Fibroblast of skin of abdomen (primary cell): ENCODE measurements at regions not wholly inside any gene's neighbourhood (a gene's known extent, or its start where the extent isn't known, plus 50 kb on each side); places are given as distances from the start of the nearest gene placed in this dataset.
A peak's percentile ranks its signal among the peaks of the same experiment; 100 is the strongest.

ENCODE experiments used
- DNase-seq: peaks from one replicate; pipeline ENCODE4 v3.0.0-alpha.2; 2013

DNA sequence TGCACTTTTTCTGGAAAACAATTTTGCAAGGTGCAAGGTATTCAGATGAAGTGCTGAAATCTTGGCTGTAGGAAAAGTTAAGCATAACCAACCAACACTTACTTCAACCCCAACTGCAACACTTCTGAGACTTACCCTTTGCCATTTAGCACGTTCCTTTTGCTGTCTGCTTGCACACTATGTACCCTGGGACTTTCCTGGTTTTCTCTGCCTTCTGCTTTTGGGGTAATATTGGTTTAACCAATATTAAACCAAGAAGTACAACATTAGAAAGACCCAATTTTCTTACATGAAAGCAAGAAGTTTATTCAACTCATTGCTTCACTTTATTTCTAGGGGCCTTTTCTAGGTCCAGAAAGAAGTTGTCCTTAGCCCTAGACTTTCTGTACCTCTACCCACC is 193.0 kb downstream of the HLX start:
- no peak for DNase-seq

DNA sequence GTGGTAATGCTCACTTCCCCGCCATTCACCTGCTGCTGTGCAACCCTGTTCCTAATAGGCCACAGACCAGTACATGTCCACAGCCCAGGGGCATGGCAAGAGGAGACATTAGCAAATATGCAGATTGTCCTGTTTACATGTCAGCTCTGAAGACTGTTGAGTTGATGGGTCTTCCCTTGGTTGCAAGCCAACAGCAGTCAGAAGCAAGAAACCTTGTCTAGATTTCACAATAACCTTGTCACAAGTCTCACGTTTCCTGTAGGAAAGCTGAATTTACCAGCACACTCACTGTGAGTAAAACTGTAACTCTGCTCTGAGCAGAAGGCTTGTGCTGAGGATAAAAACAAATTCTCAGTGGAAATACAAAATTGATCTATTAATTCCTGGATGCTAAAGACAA is 195.1 kb downstream of the HLX start:
- DNase-seq, result peak; percentile 17

DNA sequence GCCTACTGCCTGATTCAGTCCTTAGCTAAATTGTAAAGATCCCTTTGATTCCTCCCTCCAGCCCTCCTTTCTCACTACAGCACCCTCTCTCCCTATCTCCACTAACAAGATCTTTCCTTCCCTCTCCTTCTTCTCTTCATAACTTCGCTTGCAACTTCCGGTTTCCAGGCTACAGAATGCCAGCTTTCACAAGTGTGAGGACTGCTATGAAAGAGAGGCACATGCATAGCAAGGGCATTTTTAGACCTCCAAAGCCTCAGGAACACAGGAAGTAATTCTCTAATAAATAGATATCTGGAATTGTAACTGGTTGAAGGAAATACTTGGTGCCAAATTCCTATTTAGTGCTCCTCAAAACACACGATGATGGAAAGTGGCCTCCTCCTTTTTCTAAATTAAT is 196.7 kb downstream of the HLX start:
- no peak for DNase-seq

DNA sequence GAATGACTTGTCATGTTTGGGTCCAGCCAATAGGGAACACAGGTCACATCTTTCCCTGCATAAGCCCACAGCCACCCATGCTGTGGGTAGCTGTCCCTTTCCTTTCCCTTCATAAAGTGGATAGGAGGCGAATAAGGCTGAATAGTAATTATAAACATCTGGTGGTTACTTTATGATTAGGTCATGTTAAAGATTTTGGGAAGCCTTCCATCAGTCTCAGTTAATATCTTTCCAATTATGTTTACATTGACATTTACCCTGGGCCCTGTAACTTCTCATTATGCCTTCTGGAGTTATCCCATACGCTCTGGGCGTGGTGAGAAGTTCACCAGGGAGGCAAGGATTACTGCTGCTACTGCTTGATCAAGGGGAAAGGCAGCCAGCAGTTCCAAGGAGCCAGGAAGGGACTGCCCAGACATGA is 197.2 kb downstream of the HLX start:
- peak; percentile 65 for DNase-seq

DNA sequence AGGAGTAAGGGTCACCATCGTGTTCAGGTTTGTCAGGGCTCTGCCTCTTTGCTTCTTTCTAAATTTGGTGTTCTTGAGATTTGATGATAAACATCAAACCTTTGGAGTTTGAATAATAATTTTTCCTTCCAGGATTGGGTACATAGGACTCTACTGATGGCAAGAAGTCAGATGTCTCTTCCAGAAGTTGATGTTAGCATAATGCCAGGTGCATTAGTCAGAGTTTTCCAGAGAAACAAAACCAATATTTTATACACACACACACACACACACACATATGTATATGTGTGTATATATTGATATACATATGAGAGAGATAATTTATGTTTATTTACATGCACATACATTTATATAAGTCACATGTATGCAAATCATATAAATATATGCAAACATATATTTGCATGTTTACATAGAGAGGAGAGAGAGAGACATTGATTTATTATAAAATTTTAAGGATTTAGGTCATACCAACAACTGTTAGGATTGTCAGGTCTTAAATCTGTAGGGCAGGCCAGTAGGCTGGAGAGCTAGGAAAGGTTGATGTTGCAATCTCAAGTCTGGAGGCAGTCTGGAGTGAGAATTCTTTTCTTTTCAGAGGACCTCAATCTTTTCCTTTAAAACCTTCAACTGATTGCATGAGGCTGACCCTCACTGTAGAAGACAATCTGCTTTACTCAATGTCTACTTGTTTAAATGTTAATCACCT is 199.2 kb downstream of the HLX start:
- peak; percentile 49 for DNase-seq

DNA sequence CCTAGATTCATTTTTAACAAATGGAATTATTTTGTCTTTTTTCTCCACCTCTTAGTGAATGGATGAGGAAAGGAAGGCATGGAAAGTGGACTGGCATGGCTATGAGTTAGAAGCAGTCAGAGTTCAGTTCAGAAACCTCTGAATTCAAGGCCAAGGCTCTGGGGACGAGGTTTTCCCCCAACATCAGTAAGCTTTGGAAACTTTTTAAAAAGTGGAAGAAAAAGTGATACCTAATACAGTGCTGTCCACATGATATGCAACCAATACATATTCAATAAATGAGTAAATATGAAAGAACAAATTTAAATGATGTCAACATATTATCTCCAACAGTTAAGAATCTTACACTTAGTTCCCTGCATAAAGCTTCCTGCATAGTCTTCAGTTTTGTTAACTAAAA is 204.7 kb downstream of the HLX start:
- no peak for DNase-seq

DNA sequence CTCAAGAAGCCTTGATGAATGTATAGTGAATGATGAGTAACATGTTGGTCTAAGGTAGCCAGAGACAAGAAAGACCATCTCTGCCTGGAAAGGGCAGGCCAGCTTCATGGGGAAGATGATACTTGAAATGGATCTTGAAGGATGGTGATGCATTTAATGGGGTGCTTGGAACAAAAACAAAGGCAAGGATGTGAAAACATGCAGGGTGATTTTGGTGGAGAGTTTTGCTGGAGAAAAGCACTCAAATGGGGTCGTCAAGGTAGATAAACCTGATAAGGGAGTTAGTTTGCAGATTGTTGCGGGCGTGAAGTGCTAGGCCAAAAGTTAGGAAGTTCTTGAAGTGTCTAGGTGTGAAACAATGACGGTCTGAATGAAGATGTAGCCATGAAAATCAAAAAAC is 205.4 kb downstream of the HLX start:
- no peak for DNase-seq

DNA sequence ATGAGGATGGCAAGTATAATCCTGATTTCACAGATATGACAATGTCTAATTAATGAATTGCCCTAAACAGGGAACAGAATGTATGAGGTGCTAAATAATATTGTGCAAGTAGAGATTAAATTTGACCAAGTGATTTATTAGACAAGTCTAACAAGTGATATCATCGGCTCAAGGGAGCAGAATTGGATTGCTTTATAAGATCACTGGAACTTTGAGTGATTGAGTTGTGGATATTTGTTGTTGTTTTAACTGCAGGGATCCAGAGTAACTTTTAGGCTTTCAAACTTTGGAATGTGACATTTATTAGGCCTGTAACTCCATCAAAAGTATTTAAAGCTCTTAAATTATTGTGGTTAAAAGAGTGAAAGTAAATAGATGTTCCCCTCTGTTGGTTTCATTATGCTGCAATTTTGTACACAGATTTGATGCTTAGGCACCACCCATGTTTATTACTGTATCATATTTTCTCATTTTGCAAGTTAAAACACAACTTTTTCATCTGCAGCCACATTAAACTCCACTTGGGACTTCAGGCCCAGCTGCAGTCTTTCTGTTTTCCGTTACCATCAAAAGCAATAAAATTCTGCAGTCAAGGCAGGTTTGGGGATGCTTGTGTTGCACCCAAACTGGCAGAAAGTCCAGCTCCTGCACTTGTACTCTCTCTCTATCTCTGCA is 206.6 kb downstream of the HLX start:
- peak; percentile 66 for DNase-seq

DNA sequence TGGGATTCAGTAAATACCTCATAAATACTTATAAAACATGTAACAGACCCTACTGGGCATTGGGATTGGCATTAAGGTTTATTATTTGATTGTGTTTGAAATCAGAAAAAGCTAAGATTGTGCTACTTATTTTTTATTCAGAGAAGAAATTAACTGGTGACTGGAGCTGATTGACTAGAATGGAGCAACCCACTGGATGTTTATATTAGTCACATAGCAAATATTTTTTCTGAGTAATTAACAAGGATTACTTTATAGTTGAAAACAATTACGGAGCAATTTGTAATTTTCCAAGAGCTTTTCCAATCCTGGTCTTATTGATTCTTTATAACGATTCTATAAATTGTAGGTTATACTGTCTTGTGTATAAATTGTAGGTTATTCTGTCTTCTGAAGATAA is 208.7 kb downstream of the HLX start:
- no peak for DNase-seq

DNA sequence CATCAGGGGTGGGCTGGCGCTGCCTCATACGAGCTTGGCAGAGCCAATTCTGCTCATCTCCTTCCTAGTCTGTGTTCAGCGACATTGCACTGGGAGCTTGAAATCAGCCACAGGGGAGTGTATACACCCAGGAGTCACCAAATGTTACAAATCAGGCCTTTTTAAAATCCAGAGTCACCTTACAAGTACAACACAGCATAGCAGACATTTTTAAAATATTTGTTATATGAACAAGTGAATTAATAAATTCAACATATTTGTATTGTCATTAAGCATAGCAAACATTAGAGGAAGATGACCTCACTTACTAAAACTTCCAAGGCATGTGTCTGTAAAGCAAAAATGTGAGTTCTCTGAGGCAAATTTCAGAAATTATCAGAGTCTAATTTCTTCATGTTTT is 210.0 kb downstream of the HLX start:
- DNase-seq, result peak; percentile 78

DNA sequence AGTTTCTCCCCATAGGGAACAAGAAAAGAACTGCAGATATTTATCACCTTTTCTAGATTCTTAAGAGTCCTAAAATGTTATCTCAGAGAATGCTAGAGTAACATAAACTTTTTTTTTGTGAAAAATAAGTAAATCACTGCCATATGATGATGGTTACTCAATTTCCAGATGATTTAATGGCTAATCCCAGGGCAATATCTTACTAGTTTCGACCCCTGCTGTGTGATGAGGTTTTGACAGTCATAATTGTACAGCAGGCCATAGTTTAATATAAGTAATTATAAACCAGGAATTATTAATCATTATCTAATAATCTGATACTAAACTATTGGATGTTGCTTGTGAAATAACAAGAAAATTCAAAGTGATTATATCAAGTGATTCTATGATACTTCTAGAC is 210.6 kb downstream of the HLX start:
- no peak for DNase-seq

DNA sequence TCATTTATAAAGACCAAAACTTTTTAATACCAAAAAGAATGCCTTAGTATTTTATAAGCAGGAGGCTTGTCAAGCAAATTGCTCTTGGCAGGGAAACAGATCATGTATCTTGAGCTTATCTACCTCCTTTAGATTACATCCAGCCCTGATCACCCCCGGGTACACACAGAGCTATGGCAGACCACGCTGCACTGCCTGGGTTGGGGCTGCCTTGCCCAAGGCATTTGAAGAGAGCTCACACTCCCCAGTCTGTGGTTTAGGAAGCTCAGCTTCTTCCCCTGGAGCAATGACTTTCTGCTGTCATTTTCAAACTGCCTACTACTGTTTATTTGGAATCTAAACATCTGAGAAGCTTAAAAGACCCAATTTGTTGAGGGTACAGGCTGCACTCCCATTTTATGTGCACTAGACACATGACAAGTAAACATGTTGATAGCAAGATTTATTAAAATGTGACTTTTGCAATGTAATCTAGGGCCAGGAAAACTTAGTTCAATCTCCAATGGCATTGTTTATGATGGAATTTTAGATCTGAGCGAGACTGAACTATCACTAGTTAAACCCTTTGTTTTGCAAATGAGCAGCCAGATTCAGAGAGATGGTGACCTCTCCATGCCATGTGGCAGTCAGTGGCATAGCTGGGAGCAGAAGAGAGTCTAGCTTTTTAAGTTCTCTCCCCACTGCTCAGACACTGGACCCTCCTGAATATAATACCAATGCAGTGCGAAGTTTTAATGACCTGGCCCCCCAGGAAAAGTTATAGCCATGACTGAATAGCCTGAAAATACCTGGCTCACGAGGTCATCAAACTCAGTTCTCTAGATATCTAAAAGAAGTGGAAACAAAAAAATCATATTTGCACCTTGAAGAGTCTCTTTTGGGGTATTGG is 214.9 kb downstream of the HLX start:
- peak; percentile 16 for DNase-seq

DNA sequence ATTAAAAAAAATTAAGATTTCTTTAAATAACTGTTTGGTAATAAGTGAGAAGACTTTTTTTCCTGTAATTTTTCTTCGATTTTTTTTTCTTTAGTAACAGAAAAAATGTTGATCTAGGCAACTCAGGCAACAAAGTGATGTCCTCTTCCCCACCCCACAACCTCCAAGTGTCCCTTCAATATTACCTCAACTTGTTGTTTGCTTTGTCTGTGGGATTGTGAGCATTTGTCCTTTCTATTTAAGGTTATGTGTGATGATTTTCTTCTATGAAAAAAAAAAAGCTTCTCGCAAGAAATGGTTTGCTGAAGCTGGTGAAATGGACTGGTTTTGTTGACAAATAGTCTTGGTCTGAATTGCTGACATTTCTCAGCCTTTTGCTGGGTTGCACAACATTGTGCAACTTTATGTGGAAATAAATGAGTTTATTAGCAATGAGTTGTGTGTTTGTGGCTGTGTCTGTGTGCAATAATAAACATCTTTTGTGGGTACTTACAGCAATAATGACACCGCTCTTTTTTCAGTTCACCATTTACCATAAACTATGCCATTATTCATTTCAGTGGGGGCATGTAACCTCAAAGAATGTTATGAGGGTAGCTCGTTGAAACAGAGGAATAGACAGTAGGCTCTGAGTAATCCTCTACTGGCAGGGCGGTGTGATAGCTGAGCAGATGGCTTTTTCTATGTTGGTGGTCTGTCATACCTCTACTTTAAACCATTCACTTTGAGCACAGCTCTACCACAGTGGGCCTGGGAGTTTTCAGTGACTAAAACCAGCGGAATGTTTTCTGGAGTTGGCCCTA is 218.4 kb downstream of the HLX start:
- peak; percentile 99 for DNase-seq

DNA sequence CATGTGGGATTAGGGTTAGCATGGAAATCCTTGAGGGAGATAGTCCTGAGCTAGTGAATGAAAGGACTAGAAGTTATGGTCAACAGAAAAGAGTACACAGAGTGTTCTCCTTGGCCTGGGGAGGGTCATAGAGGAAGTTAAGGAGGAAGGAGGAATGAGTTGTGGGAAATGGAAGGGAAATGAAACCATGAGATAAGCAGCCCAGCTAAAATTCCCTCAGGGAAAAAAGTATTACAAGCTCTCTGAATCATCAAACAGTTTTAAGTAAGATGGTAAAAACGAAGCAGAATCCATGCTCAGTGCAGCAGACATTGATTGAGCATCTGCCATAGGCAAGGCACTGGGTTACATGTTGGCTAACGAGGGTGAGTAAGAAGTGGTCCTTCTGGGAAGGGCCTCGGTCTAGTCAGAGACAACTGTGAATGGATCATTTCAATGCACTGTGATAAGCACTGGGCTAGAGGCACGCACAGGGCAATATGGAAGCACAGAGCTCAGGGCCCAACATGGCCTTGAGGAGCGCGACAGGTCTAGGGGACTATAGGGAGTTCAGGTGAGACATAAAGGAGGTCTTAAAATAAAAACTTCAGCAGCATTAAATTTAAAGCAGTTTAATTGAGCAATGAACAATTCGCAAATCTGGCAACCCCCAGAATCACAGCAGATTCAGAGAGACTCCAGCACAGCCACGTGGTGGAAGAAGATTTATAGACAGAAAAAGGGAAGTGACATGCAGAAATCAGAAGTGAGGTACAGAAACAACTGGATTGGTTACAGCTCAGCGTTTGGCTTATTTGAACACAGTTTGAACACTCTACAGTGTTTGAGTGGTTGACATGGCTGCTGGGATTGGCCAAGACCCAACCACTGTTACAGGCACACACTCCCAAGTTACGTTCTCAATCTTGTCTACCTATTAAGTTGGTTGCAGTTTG is 219.5 kb downstream of the HLX start:
- DNase-seq, result peak; percentile 22

DNA sequence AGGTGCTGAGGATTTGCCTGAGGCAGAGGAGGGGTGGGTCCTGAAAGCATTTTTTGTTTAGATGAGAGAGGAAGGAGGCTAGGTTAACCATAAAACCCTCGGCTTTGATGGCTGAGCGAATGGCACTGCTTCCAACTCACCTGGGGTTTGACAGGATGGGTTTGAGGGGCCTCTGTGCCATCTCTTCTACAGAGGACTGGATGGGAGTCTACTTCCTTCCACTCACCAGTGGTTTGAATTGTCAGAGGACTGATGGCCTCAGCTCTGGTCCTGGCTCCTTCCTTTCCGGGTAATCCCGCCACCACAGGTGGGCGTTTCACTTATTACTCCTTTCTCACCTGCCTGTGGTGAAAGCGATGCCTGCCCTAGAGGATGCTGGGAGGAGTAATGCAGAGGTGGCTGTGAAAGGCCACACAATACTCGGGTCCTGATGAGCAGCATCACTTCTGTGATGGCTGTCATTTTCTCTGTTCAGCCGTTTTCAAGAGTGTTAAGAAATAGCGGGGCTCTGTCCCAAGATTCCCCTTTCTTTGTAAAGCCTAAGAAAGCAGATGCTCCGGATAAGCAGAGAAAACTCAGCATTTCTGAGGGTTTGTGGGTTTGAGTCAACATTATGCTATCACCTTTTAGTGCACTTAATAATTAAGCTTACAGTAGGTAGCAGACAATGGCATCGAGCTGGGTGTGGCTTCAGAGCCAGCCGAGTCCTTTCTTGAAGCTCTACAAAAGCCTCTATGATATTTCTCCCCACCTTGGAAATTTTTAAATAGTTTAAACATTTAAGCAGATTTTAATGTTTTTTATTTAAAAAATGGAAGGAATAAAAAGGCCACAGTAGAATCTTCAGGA is 220.7 kb downstream of the HLX start:
- no peak for DNase-seq

DNA sequence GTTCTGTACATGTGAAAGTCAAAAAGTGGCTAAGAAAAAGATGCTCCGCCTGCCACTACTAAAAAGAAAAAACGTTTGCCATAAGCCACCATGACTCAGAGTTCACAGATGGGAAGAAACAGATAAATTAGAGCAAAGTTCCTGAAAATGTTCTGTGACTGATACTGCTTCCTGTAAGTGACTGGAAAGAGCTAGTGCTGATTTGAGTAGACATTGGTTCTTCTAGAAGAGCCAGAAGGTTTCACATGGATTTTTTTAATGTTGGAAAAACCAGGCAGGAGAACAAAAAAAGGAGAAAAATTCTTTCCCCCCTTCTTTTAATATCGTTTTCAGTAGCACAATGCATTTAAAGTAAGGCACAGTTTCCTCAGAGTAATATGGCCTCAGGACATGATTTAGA is 221.4 kb downstream of the HLX start:
- DNase-seq, result peak; percentile 91

DNA sequence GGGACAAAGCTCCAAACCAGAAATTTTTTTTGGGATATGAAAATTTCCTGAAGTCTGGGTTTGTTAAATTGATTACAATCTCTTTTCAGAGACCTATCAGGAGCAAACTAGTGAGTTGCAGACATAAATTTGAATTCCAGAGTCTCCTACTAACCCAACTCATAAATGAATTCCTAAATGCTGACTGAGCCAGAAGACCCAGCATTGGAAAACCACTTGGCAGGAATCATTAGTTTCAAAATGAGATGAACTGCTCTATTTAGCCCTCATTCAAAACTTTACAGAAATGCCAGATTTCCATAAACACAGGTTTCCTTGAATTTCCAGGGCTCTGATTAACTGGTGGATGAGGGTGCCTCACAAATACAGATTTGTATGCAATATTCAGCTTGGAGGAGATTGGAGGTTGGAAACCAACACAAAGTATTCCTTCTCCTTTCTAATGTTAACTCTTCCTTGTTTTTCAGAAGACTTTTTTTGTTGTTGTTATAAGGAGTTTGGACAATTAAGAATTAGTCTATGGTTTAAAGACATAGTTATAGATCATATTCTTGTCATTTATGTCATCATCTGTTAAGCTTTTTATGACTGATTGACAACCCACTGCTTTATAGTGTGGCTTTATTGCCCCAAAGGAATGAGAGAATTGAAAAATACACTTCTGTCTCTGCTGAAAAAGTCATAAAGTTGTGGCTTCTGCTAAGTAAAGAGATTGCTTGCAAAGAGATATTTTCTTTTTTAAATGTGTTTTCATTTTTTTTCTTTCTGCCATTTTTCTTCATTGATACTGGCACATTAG is 222.8 kb downstream of the HLX start:
- peak; percentile 95 for DNase-seq

DNA sequence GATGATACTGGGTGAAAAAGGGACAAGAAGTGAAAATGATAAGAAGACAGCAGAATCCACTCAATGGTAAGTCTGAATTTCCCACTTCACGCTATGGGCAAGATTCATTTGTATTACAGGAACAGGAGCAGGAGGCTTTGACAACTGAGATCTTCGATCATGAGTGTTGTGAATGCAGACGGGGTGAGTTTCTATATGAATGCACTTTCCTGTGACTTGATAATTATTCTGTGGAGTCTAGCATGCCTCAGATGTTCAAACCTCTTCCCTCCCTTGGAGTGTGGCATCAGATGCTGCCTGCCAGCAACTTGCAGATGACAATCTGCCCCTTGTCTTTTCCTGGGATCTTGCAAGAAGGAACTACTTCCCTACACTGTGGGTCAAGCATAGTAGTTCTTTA is 225.4 kb downstream of the HLX start:
- no peak for DNase-seq

DNA sequence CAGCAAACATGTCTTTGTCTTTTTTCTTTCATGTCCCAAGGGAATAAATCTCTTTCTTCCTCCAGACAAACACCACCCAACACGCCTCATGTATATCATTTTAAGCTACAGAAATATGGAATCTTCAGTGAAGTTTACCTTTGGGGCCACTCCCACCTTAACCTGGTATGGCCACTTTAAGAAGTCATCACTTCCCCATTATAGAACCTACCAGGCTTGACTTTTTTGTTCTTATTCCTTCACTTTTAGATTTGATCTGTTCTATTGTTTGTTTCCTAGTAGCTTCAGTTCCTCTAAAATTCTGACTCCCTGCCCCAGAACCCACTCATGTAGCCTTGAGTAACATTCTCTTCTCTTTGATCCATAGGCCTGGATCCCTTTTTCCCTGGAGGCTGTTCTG is 226.3 kb downstream of the HLX start:
- no peak for DNase-seq

DNA sequence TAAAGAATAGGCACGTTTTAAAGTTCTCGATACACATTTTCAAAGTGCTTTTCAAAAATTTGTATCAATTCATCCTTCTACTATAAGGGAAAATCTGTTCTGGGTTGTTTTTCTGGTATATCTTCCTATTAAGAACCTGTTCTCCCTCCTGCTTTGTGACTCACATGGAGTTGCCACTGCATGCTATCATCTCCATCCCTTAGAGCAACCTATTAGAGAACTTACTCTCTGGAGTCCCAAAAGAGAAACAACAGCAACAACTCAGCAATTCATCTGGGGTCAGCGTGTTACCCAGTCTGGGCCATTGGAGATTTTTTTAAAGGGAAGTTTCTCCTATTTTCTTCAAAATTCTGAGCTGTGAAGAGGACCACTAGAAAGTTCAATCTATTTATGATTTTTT is 227.4 kb downstream of the HLX start:
- no peak for DNase-seq
